Vagina (tissue), 2 donors: ENCODE measurements at regions not wholly inside any gene's neighbourhood (a gene's known extent, or its start where the extent isn't known, plus 50 kb on each side); places are given as distances from the start of the nearest gene placed in this dataset.

ENCODE experiments used
- DNase-seq, 2 donors: peaks; one replicate each; pipeline ENCODE4 v3.0.0-alpha.2; 2017; ENCODE audit errors: extremely low spot score in 2 of 2
- H3K27ac ChIP-seq: fragments of 200-600 bp; sonication (generic); one replicate; pipeline ENCODE4 v1.5.1; 2019
- H3K27me3 ChIP-seq: fragments of 200-600 bp; sonication (generic); one replicate; pipeline ENCODE4 v1.5.1; 2019
- H3K36me3 ChIP-seq, 2 donors: fragments of 200-600 bp; sonication (generic); one replicate each; pipeline ENCODE4 v1.5.1; 2017 to 2019
- H3K4me1 ChIP-seq: fragments of 200-600 bp; sonication (generic); one replicate; pipeline ENCODE4 v1.5.1; 2019
- H3K4me3 ChIP-seq, 2 donors: fragments of 200-600 bp; sonication (generic); 1 replicate in 1 of 2; 2 replicates in 1 of 2; pipeline ENCODE4 v1.5.1; 2016 to 2019
- H3K9me3 ChIP-seq: fragments of 200-600 bp; sonication (generic); one replicate; pipeline ENCODE4 v1.5.1; 2019
- CTCF ChIP-seq, 3 experiments: fragments of 450-650 bp in 2 of 3; fragments of 200-600 bp in 1 of 3; sonication (generic) in 1 of 3; IDR thresholded peaks; one replicate each; pipeline ENCODE4 v1.5.1; 2017 to 2019; ENCODE audit warnings: antibody characterized with exemption in 3 of 3, mild to moderate bottlenecking in 2 of 3, moderate library complexity in 2 of 3
- POLR2A ChIP-seq, 2 donors: fragments of 450-650 bp; IDR thresholded peaks; one replicate each; pipeline ENCODE4 v1.6.1; 2017; ENCODE audit warnings: antibody characterized with exemption in 2 of 2, mild to moderate bottlenecking in 2 of 2, moderate library complexity in 2 of 2
- POLR2AphosphoS5 ChIP-seq, 2 donors: sonication (generic); formaldehyde crosslinking; IDR thresholded peaks; one replicate each; pipeline ENCODE4 v1.9.0; 2017; ENCODE audit warnings: antibody characterized with exemption in 2 of 2, mild to moderate bottlenecking in 2 of 2, low read depth in 1 of 2; ENCODE audit not compliant: insufficient read depth in 1 of 2
- intact Hi-C: fragments of 100-400 bp; cut with DNase I; formaldehyde crosslinking; loops from one replicate; pipeline ENCODE4 v1.15.1; 2023

GRCh38 chr14:51581017-51581881, 70.5 kb upstream of the FRMD6 start:
- TF ChIP-seq POLR2A (IDR thresholded peaks at IDR 0.05) (no peak), CTCF (IDR thresholded peaks at IDR 0.05) (no peak), POLR2AphosphoS5 (IDR thresholded peaks at IDR 0.05; ENCODE audit: insufficient read depth in 1 of 2, low read depth in 1 of 2) (no peak)
- Histone ChIP-seq H3K4me3 (no peak overlapping the region), H3K27ac (peak overlapping the region; percentile 25), H3K27me3 (no peaks in the 10 kb centered on the region), H3K9me3 (no peaks in the 10 kb centered on the region), H3K36me3 (no peaks in the 10 kb centered on the region), H3K4me1 (no peaks in the 10 kb centered on the region)
- DNase-seq: no peak
- intact Hi-C loops: no loop called here

GRCh38 chr14:51582437-51582836, 69.3 kb upstream of the FRMD6 start:
- H3K27ac ChIP-seq: no peak overlapping the region
- DNase-seq: no peak
- intact Hi-C loops: no loop called here
- H3K4me1 ChIP-seq: no peaks in the 10 kb centered on the region
- no peaks in the 10 kb centered on the region for H3K9me3 ChIP-seq
- no peaks in the 10 kb centered on the region for H3K36me3 ChIP-seq
- no peak overlapping the region for H3K4me3 ChIP-seq
- no peaks in the 10 kb centered on the region for H3K27me3 ChIP-seq
- TF ChIP-seq POLR2A (IDR thresholded peaks at IDR 0.05) (no peak), CTCF (IDR thresholded peaks at IDR 0.05) (no peak)

GRCh38 chr14:51585055-51585454, 66.7 kb upstream of the FRMD6 start:
- Histone ChIP-seq H3K9me3 (no peaks in the 10 kb centered on the region), H3K4me3 (no peak overlapping the region), H3K27ac (no peak overlapping the region), H3K27me3 (no peaks in the 10 kb centered on the region), H3K36me3 (no peaks in the 10 kb centered on the region), H3K4me1 (no peaks in the 10 kb centered on the region)
- DNase-seq: no peak
- intact Hi-C loops: no loop called here
- TF ChIP-seq POLR2AphosphoS5 (IDR thresholded peaks at IDR 0.05; ENCODE audit: insufficient read depth in 1 of 2, low read depth in 1 of 2) (no peak), CTCF (IDR thresholded peaks at IDR 0.05) (no peak), POLR2A (IDR thresholded peaks at IDR 0.05) (no peak)

GRCh38 chr14:51592836-51593235, 58.9 kb upstream of the FRMD6 start:
- H3K27me3 ChIP-seq: no peaks in the 10 kb centered on the region
- H3K9me3 ChIP-seq: no peaks in the 10 kb centered on the region
- no peaks in the 10 kb centered on the region for H3K4me1 ChIP-seq
- no peak overlapping the region for H3K4me3 ChIP-seq
- DNase-seq: no peak
- no peak for TF ChIP-seq POLR2A (IDR thresholded peaks at IDR 0.05)
- no peak for TF ChIP-seq CTCF (IDR thresholded peaks at IDR 0.05)
- TF ChIP-seq POLR2AphosphoS5 (IDR thresholded peaks at IDR 0.05; ENCODE audit: insufficient read depth in 1 of 2, low read depth in 1 of 2): no peak
- no peaks in the 10 kb centered on the region for H3K36me3 ChIP-seq
- no peak overlapping the region for H3K27ac ChIP-seq
- intact Hi-C loops: no loop called here

GRCh38 chr14:51593397-51593796, 58.3 kb upstream of the FRMD6 start:
- no peak overlapping the region for H3K27ac ChIP-seq
- DNase-seq: no peak

More at GRCh38 chr14:51593397-51593796, 58.3 kb upstream of the FRMD6 start:
- TF ChIP-seq CTCF (IDR thresholded peaks at IDR 0.05) (no peak), POLR2AphosphoS5 (IDR thresholded peaks at IDR 0.05; ENCODE audit: insufficient read depth in 1 of 2, low read depth in 1 of 2) (no peak), POLR2A (IDR thresholded peaks at IDR 0.05) (no peak)
- Histone ChIP-seq H3K27me3 (no peaks in the 10 kb centered on the region), H3K4me3 (no peak overlapping the region), H3K36me3 (no peaks in the 10 kb centered on the region), H3K9me3 (no peaks in the 10 kb centered on the region), H3K4me1 (no peaks in the 10 kb centered on the region)
- intact Hi-C loops: no loop called here
